ENCODE measurements at regions not wholly inside any gene's neighbourhood (a gene's known extent, or its start where the extent isn't known, plus 50 kb on each side); places are given as distances from the start of the nearest gene placed in this dataset.

DNA sequence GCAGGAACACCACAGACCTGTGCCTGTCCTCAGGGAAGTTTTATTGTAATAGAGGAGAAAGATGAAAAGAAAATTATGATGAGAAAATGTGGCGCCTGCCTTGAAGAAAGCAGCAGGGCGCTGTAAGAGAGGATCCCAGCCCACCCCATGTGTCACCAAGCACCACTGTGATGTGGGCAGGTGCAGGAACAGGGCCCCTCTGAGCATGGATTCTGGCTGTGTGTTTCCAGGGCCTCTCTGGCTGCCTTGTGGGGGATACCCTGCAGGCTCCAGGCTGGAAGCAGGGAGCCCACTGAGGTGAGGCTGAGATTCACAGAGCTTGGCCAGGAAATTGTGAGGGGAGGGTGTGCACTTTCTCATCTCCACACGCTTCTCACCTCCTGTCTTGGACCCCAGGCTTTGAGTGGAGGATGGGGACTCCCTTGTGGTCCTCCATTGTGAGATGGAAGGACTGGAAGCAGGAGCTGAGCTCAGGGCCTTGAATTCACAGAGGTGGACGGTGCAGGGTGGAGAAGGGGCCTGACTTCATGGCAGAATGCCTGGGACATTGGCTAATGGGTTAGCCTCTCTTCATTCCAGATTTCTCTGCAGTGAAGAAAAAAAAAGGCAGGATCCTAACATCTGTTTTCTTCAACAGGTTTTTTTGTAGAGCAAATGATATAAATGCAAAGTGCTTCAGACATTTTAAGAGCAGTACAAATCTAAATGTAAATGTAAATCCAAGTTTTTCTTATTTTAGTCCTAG is 246.6 kb upstream of the B3GAT1 start:
- TF ChIP-seq, protein P1, sequence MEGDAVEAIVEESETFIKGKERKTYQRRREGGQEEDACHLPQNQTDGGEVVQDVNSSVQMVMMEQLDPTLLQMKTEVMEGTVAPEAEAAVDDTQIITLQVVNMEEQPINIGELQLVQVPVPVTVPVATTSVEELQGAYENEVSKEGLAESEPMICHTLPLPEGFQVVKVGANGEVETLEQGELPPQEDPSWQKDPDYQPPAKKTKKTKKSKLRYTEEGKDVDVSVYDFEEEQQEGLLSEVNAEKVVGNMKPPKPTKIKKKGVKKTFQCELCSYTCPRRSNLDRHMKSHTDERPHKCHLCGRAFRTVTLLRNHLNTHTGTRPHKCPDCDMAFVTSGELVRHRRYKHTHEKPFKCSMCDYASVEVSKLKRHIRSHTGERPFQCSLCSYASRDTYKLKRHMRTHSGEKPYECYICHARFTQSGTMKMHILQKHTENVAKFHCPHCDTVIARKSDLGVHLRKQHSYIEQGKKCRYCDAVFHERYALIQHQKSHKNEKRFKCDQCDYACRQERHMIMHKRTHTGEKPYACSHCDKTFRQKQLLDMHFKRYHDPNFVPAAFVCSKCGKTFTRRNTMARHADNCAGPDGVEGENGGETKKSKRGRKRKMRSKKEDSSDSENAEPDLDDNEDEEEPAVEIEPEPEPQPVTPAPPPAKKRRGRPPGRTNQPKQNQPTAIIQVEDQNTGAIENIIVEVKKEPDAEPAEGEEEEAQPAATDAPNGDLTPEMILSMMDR (IDR thresholded peaks at IDR 0.05) = no peak
- no peak for TF ChIP-seq EP300 (IDR thresholded peaks at IDR 0.05)

All from esophagus muscularis mucosa (tissue), 3 donors.